HG02571 (cell line): ENCODE measurements at regions not wholly inside any gene's neighbourhood (a gene's known extent, or its start where the extent isn't known, plus 50 kb on each side); places are given as distances from the start of the nearest gene placed in this dataset.

Experiments
- ATAC-seq: cut with Tn5 transposase; IDR thresholded peaks from one replicate; pipeline ENCODE4 v1.9.1; 2021; ENCODE audit warnings: mild to moderate bottlenecking, moderate library complexity; ENCODE audit not compliant: unreplicated experiment

DNA sequence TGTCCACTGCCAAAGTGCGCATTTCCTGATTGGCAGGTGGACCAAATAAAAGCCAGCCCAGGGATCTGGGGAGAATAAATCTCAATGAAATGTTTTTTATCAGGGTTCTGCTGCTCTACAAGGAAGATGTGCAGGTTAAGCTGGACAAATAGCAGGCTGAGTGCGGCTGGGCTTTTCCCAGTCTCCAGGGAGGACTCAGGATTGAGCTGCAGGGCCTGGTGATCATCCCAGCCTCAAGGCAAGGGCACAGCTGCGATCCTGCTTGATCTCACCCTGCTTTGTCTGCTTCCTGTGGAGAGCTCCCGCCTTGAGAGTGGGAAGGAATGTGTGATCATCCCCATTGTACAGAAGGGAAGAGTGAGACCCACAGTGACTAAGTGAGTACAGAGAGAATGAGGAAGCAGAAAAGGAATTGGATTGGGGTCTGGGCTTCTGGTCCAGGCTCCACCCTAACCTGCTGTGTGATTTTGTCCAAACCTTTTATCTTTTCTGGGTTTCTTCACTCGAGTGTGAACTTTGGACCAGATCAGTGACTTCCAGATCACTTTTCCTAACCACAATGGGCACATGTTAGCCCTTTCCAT, 75.3 kb upstream of the CRHR1 start:
- no peak for ATAC-seq

DNA sequence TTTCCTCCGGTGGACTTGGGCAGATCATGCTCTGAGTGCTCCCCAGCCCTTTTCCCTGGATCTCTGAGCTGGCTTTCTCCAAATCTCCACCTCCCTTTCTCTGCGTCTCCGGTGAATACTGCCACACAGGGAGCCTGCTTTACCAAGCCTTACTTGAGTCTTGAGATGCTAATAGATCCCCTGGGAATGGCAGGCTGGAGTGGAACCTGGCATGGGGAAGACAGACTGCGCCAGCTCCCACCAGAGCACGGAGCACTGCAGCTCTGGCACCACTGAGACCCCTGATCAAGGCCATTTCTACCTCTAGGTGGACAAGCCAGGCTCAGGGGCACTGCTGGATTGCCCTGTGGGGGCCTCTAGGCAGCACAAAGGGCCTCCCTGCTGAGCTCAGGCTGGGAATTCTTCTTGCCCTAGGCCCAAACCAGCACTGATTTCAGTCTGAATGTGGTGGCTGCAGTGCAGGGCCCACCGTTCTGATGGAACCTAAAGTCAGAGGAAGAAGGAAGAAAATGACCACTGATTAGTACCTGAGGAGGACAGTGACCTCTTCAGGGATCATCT, 74.3 kb upstream of the CRHR1 start:
- no peak for ATAC-seq

DNA sequence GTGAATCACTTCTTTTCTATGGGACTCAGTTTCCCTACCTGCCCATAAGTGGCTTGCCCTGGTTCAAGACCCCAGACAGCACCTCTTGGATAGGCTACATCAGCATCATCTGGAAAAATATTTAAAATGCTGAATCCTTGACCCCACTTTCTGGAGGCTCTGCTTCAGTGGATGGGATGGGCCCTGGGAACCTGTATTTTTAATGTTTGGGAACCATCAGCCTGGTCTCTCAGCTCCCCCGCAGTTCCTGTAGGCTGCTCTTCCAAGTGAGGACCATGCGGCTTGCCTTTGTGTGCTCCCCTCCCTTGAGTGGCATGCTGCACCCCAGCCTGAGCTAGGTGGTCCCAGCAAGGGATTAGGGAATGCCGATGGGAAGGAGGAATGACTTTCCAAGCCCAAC, 68.3 kb upstream of the CRHR1 start:
- ATAC-seq = no peak

DNA sequence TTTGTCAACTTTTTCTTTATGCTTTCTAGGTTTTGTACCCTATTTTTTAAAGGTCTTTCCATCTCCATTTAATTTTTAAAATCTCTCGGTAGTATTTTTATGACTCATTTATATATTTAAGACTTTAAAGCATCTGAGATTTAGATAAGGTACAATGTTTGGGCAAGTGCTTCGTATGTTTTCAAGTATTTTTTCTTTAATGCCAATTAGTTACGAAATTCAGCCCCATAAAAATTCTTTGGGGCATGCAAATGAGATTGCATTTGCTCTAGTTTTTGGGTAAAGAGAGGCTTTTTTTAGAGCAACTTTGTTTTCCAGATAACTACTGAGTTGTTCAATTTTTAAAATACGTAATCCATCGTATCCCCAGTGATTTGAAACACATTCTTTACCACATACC, 65.3 kb upstream of the CRHR1 start:
- ATAC-seq = no peak

DNA sequence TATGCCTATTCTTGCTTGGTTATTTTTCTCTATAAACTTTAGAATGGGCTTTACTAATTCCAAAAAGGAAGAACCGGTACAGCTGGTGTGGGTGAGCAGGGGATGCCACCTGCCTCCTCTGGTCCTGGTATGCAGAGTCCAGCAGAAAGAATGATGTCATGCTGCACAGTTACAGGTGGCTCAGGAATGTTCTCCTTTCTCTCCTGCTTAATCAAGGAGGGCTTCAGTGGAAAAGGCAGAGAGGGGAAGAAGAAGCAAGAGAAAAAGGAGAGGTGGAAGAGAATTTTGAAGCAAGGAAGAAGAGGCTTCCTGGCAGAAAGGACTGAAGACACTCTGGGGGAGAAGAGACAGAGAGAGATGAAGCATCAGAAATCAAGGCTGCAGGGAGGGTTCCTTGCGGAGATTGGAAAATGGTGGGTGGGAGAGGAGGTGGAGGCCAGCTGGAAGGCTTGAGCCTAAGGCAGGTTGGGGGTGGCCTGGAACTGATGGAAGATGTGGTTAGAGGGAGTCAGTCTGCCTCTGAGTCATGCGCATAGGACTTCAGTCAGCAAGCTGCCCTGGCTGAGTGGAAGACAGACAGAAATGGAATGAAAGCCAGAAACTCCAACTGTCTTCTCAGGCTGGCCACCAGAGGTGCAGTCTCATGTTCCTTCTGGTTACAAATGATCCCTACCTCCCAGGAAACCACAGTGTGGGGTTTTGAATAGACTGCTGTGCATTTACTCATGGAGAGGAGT, 64.6 kb upstream of the CRHR1 start:
- ATAC-seq = no peak

DNA sequence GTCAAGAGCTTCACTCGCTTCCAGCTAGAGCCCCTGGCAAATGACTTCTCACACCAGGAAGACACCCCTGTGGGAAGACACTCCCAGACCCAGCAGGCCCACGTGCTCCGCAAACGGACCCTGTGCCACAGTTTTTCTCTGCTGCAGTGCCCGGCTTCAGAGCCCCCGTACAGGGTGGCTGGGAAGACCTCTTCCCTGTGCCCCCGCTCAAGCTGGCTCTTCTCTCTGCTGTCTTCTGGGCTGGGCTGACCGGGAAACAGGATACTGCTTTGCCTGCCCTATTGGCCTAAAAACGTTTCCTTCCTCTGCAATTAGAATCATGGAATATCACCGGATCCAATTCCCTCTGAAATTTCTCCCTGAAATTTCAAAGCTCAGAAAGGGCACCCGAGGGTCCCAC, 63.7 kb upstream of the CRHR1 start:
- ATAC-seq = no peak

DNA sequence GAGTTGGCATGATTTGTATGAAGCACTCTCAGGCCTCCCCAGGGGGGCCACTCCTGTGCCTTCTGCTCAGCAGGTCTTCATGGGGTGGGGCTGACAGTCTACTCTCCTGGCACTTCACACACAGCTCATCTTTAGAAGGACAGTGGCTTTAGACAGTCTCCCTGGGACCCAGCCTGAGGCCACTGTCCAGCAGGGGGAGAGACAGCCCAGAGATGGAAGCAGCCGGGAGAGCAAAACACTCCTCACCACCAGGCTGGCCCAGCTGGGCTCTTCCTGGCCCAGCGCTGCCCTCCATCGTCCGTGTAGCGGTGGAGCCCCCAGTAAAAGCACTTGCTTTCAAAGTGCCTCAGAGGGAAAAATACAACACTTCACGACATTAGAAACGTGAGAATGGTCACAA, 62.0 kb upstream of the CRHR1 start:
- no peak for ATAC-seq

DNA sequence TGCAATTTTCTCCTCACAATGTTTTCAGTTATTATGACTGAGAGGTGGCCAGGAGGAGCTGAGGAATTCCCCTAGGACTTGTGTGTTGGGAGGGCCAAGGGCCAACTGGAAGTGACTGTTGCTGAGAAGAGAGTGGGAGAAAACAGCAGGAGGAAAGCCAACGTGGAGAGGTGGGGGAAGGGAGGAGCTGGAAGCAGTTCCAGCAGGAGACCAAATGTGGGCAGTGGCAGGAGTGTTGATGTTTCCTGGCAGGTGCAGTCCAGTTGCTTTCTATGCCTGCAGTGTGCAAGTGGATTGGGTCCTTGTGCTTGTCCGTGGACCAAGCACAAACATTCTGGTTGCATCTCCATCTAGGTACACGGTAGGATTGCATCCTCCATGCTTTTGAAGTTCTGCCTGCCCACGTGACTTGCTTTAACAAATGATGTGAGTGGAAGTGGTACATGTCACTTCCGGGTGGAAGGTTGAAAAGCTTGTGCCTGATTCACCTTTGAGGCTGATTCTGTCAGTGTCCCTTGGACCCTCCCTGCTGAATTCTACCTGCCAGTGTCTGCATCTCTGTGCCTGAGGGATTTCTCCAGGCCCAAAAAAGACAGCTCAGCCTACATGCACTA, 54.7 kb upstream of the CRHR1 start:
- no peak for ATAC-seq

DNA sequence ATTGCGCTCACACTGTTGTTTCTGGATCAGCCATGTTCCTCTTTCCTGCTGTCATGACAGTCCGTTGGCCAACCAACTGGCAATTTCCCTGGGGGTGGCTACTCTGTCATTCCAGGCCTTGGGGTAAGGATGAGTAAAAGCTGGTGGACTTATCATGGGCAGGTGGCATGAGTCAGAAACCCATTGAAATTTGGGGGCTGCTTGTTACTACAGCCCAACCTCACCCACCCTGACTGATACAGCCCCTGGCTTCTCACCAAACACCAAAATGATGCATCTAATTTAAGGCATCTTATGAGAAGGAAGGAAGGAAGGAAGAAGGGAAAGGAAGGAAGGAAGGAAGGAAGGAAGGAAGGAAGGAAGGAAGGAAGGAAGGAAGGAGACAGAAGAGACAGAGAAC, 53.9 kb upstream of the CRHR1 start:
- no peak for ATAC-seq

DNA sequence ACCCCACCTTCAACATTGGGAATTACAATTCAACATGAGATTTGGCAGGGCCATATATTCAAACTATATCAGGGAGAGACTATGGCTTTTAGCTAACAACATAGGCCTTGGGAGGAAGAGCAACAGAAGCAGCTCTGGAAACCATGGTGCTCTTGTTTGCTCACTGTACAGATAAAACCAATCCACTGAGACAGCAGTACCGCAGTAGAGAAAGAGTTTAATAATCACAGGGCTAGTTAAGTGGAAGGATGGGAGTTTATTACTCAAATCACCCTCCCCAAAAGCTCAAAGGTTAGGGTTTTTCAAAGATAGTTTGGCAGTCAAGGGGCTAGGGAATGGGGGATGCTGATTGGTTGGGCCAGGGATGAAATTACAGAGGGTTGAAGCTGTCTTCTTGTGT, 52.7 kb upstream of the CRHR1 start:
- ATAC-seq = no peak

DNA sequence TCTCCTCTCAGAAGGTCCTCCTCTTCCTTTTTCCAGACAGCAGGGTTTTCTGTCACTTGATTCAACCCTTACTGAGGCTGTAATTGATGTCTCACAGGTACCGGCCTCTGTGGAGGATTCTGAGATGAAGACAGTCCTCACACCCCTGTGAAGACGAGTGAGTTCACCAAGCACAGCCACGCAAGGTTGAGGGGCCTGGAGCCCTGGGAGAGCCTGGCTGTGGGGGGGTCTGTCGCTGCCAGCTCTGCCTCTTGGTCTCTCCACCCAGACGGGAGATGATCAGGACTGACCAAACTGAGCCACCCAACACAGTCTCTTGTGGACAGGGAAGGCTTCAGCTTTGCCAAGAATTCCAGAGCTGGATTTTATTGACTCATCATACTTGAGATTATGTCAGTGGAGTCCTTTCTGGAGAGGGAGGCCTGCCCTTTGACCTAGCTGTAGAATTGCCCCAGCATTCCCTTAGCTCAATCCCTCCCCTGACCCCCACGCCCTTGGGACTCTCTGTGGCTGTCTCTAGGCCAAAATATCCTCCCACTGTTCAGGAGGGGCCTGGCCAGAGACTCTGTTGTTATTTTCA, 51.1 kb upstream of the CRHR1 start:
- no peak for ATAC-seq

DNA sequence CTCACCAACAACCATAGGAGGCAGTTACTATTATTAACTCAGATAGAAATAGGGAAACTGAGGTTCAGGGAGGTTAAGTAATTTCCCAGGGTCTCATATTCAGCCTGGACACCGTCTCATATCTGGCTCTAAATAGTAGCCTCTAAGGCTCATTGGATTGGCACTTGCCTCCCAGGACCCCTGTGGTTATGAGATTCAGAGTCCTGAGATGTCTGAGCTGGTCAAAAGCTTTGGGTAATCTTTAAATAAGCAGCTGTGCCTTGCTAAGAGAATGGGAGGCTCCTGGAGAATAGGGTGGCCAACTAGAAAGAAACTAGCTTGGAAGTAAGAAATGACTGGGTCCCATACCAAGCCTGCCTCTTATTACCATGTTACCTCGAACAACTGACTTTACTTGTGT, 50.3 kb upstream of the CRHR1 start:
- no peak for ATAC-seq
